Ovary (tissue), 3 donors: ENCODE measurements at regions not wholly inside any gene's neighbourhood (a gene's known extent, or its start where the extent isn't known, plus 50 kb on each side); places are given as distances from the start of the nearest gene placed in this dataset.
"Not testable (repeated sequence)": the region's sequence is repeated elsewhere in the genome, so short reads cannot be mapped to it uniquely, and the experiment has no call there.

ENCODE experiments used
- POLR2A ChIP-seq: fragments of 450-650 bp; IDR thresholded peaks from one replicate; pipeline ENCODE4 v1.6.1; 2017; ENCODE audit warnings: antibody characterized with exemption, mild to moderate bottlenecking, moderate library complexity
- TF ChIP-seq, protein P1 (sequence below), 3 donors: fragments of 450-650 bp in 2 of 3; fragments of 200-600 bp in 1 of 3; IDR thresholded peaks; one replicate each; pipeline versions ENCODE4 v1.5.1 to v1.8.0; 2016 to 2022; ENCODE audit warnings: antibody characterized with exemption in 3 of 3, mild to moderate bottlenecking in 1 of 3
- donor health status: DM: no; HTN: no; CAD: no.

DNA sequence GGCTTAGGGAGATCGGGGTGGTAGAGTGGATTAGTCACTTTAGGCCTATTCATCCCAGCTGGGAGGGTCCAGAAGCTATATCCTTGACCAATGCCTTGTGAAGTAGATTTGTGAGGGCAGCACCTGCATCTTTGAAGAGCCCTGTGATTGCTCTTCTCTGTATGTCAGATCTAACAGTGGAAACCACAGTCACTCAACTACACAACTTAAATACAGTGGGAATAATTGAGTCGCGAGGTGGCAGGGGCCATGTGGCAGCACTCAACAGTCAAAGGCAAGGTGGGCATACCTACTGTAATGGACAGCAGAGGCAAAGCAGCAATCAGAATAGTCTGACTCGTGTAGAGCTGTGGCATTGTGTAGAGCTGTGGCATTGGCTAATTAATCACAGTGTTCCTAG lies 202.1 kb upstream of the KIF2A start:
- TF ChIP-seq POLR2A, result not testable (repeated sequence)
- TF ChIP-seq, protein P1, sequence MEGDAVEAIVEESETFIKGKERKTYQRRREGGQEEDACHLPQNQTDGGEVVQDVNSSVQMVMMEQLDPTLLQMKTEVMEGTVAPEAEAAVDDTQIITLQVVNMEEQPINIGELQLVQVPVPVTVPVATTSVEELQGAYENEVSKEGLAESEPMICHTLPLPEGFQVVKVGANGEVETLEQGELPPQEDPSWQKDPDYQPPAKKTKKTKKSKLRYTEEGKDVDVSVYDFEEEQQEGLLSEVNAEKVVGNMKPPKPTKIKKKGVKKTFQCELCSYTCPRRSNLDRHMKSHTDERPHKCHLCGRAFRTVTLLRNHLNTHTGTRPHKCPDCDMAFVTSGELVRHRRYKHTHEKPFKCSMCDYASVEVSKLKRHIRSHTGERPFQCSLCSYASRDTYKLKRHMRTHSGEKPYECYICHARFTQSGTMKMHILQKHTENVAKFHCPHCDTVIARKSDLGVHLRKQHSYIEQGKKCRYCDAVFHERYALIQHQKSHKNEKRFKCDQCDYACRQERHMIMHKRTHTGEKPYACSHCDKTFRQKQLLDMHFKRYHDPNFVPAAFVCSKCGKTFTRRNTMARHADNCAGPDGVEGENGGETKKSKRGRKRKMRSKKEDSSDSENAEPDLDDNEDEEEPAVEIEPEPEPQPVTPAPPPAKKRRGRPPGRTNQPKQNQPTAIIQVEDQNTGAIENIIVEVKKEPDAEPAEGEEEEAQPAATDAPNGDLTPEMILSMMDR (IDR thresholded peaks at IDR 0.05), result not testable (repeated sequence)
